CD8-positive, alpha-beta memory T cell (primary cell): ENCODE measurements at regions not wholly inside any gene's neighbourhood (a gene's known extent, or its start where the extent isn't known, plus 50 kb on each side); places are given as distances from the start of the nearest gene placed in this dataset.

ENCODE experiments used
- CTCF ChIA-PET: fragments of 350-600 bp; sonication (Branson Sonifier 250); formaldehyde crosslinking; loops from one replicate; lab custom pipeline; 2021; ENCODE audit warnings: antibody characterized with exemption; lab: Charles Lee
- POLR2A ChIA-PET: fragments of 350-600 bp; sonication (Branson Sonifier 250); formaldehyde crosslinking; loops from one replicate; lab custom pipeline; 2021; ENCODE audit warnings: antibody characterized with exemption; lab: Charles Lee
- DNase-seq, 5 donors: peaks; one replicate each; pipeline versions ENCODE4 v3.0.0 to v3.0.0-alpha.2; 2020 to 2022; ENCODE audit warnings: mixed read lengths in 1 of 5
- H3K27ac ChIP-seq: one replicate; pipeline ENCODE4 v1.7.0; 2013; ENCODE audit warnings: low read depth, mild to moderate bottlenecking, low read length, moderate library complexity
- H3K27me3 ChIP-seq: 2 replicates; pipeline ENCODE4 v1.7.0; 2013; ENCODE audit warnings: low read length, mild to moderate bottlenecking; ENCODE audit not compliant: insufficient read depth, poor library complexity, severe bottlenecking
- H3K36me3 ChIP-seq: 2 replicates; pipeline ENCODE4 v1.7.0; 2013; ENCODE audit warnings: mild to moderate bottlenecking, low read length, moderate library complexity; ENCODE audit not compliant: insufficient read depth
- H3K4me1 ChIP-seq: 2 replicates; pipeline ENCODE4 v1.7.0; 2013; ENCODE audit warnings: mild to moderate bottlenecking, low read length, moderate library complexity; ENCODE audit not compliant: insufficient read depth
- H3K4me3 ChIP-seq: 2 replicates; pipeline ENCODE4 v1.7.0; 2013; ENCODE audit warnings: mild to moderate bottlenecking, low read length
- H3K9me3 ChIP-seq: 2 replicates; pipeline ENCODE4 v1.7.0; 2013; ENCODE audit warnings: mild to moderate bottlenecking, low read length
- H3K27ac Mint-ChIP-seq, 8 donors: one replicate each; pipeline ENCODE4 v1.8.0; 2020 to 2021; ENCODE audit warnings: mixed read lengths in 8 of 8, mild to moderate bottlenecking in 6 of 8, inconsistent platforms in 3 of 8, moderate library complexity in 3 of 8
- H3K27me3 Mint-ChIP-seq, 2 donors: one replicate each; pipeline ENCODE4 v1.8.0; 2020 to 2021; ENCODE audit warnings: mixed read lengths in 2 of 2, mild to moderate bottlenecking in 1 of 2, moderate library complexity in 1 of 2
- H3K36me3 Mint-ChIP-seq, 3 donors: one replicate each; pipeline ENCODE4 v1.8.0; 2020 to 2021; ENCODE audit warnings: mixed read lengths in 3 of 3, inconsistent platforms in 1 of 3, mild to moderate bottlenecking in 1 of 3
- H3K4me1 Mint-ChIP-seq, 3 donors: one replicate each; pipeline ENCODE4 v1.8.0; 2020 to 2021; ENCODE audit warnings: mixed read lengths in 3 of 3, inconsistent platforms in 1 of 3, mild to moderate bottlenecking in 1 of 3
- H3K4me3 Mint-ChIP-seq, 7 donors: one replicate each; pipeline ENCODE4 v1.8.0; 2020 to 2021; ENCODE audit warnings: mixed read lengths in 7 of 7, mild to moderate bottlenecking in 6 of 7, moderate library complexity in 4 of 7, inconsistent platforms in 2 of 7
- H3K9me3 Mint-ChIP-seq, 5 donors: one replicate each; pipeline ENCODE4 v1.8.0; 2020 to 2022; ENCODE audit warnings: mixed read lengths in 5 of 5, mild to moderate bottlenecking in 3 of 5, moderate library complexity in 2 of 5, inconsistent platforms in 1 of 5

DNA sequence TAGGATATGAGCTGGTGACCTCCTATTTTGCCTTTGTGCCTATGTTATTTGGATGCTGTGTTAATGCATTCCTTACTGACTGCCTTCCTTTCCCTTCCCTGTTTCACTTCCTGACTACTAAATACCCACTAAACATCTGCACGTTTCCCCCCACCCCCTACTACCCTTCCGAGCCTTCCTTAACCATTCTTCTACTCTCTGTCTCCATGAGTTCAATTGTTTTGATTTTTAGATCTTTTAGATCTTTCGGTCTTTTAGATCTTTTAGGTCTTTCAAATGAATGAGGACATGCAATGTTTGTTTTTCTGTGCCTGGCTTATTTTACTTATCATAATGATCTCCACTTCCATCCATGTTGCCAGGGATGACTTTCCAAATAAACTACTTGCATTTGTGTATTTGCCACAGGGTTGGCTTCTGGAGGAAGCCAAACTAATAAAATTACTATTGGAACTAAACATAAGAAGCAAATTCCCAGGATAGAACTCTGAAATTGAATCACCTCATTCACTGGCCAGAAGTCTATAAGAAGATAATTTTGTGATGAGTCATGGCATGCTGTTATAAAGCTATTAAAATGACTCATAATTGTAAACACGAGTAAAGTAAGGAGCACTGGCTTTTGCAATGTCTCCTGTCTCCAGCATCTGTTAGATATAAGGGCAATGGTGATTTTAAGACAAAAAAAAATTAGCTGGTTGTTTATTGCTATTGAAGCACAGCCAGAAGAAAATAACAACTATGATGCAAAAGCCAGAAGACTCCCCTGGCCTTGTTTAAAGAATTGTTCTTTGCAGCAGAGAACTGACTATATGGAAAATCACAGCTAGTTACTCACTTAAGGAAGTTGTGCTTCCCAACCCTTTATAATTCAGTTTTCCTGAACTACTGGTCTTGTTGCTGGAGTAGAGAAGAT lies 586.3 kb downstream of the LRFN5 start:
- no peak overlapping the region for H3K27ac ChIP-seq
- H3K36me3 ChIP-seq = no peaks in the 10 kb centered on the region
- no peak for DNase-seq
- no peak overlapping the region for H3K4me3 Mint-ChIP-seq
- CTCF ChIA-PET = no interaction called here
- no peaks in the 10 kb centered on the region for H3K27me3 ChIP-seq
- H3K4me1 Mint-ChIP-seq = no peaks in the 10 kb centered on the region
- no peaks in the 10 kb centered on the region for H3K36me3 Mint-ChIP-seq
- no peaks in the 10 kb centered on the region for H3K4me1 ChIP-seq
- POLR2A ChIA-PET = no interaction called here
- H3K9me3 ChIP-seq = no peaks in the 10 kb centered on the region
- no peaks in the 10 kb centered on the region for H3K27me3 Mint-ChIP-seq
- H3K4me3 ChIP-seq = no peak overlapping the region
- H3K27ac Mint-ChIP-seq = no peak overlapping the region
- peaks cover 0 to 14% (median 5%) of the 10 kb centered on the region in 5 donors for H3K9me3 Mint-ChIP-seq

DNA sequence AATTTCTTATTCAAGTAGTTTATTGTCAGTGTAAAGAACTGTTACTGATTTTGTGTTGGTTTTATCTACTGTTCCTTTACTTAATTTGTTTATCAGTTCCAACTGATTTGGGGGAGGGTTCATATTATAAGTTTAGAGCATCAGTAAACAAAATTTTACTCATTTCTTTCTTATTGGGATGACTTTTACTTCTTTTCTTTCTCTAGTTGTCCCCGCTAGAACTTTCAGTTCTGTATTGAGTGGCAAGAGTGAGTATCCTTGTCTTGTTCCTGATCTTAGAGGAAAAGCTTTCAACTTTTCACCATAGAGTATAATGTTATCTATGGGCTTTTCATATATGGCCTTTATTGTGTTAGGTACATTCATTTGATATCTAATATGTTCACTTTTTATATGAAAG lies 584.1 kb downstream of the LRFN5 start:
- no peaks in the 10 kb centered on the region for H3K4me1 Mint-ChIP-seq
- no peaks in the 10 kb centered on the region for H3K36me3 Mint-ChIP-seq
- no peak for DNase-seq
- Histone ChIP-seq H3K27me3 (no peaks in the 10 kb centered on the region), H3K36me3 (no peaks in the 10 kb centered on the region), H3K27ac (no peak overlapping the region), H3K9me3 (no peaks in the 10 kb centered on the region), H3K4me3 (no peak overlapping the region), H3K4me1 (no peaks in the 10 kb centered on the region)
- CTCF ChIA-PET = no interaction called here
- peaks cover 0 to 11% (median 7%) of the 10 kb centered on the region in 5 donors for H3K9me3 Mint-ChIP-seq
- no peak overlapping the region for H3K27ac Mint-ChIP-seq
- H3K4me3 Mint-ChIP-seq = no peak overlapping the region
- no peaks in the 10 kb centered on the region for H3K27me3 Mint-ChIP-seq
- POLR2A ChIA-PET = no interaction called here

DNA sequence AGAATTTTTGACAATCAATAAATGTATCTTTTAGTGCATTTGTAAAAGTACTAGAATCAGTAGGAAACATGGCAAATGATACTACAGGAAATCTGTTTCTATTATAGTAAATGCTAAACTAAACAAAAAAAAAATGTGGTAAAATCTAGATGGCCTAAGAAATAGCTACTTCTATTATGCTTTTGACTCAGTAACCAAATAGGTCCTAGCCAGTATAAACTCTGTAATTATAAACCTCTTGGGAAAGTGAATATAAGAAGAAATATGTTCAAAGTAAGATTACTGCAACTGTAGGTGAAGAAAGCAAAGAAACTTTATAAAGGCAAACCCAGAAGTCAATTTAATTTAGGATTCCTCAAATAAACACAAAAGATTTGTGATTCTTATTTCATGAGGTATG lies 581.2 kb downstream of the LRFN5 start:
- H3K4me1 Mint-ChIP-seq = no peaks in the 10 kb centered on the region
- CTCF ChIA-PET = interaction anchor here (1.4 kb wide), 1 partner anchor 27 kb away, joined by 3 read pairs; no protein-coding TSS in a partner anchor
- no peak overlapping the region for H3K27ac ChIP-seq
- H3K36me3 ChIP-seq = no peaks in the 10 kb centered on the region
- H3K4me3 ChIP-seq = no peak overlapping the region
- no peaks in the 10 kb centered on the region for H3K36me3 Mint-ChIP-seq
- H3K27ac Mint-ChIP-seq = no peak overlapping the region
- H3K9me3 Mint-ChIP-seq = peaks cover 0 to 16% (median 5%) of the 10 kb centered on the region in 5 donors
- H3K27me3 Mint-ChIP-seq = no peaks in the 10 kb centered on the region
- no peak for DNase-seq
- H3K4me3 Mint-ChIP-seq = no peak overlapping the region
- POLR2A ChIA-PET = no interaction called here
- no peaks in the 10 kb centered on the region for H3K27me3 ChIP-seq
- H3K9me3 ChIP-seq = no peaks in the 10 kb centered on the region
- H3K4me1 ChIP-seq = no peaks in the 10 kb centered on the region

DNA sequence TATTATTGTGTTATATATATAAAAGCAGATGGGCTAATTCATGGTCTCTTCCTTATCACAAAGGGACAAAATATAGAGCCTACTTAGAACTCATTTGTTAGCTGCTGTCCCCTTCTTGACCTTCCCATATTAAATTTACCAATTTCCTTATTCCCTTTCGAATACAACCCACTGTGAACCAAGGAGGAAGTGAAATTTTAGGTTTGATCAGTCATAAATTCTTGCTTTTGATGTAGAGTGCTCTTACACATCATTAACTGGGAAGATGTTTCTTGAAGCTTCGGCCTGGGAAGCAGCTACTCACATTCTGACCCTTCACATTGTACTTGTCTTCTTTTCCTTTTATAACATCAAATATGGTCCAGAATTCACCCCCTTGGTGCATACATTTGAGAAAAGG lies 579.0 kb downstream of the LRFN5 start:
- H3K36me3 Mint-ChIP-seq = no peaks in the 10 kb centered on the region
- H3K4me3 ChIP-seq = no peak overlapping the region
- no peak overlapping the region for H3K27ac ChIP-seq
- H3K36me3 ChIP-seq = no peaks in the 10 kb centered on the region
- POLR2A ChIA-PET = no interaction called here
- no peak for DNase-seq
- H3K4me1 Mint-ChIP-seq = no peaks in the 10 kb centered on the region
- H3K27ac Mint-ChIP-seq = no peak overlapping the region
- CTCF ChIA-PET = no interaction called here
- no peaks in the 10 kb centered on the region for H3K27me3 Mint-ChIP-seq
- no peak overlapping the region for H3K4me3 Mint-ChIP-seq
- H3K27me3 ChIP-seq = no peaks in the 10 kb centered on the region
- H3K4me1 ChIP-seq = no peaks in the 10 kb centered on the region
- peaks cover 2 to 12% (median 5%) of the 10 kb centered on the region in 5 donors for H3K9me3 Mint-ChIP-seq
- H3K9me3 ChIP-seq = no peaks in the 10 kb centered on the region

DNA sequence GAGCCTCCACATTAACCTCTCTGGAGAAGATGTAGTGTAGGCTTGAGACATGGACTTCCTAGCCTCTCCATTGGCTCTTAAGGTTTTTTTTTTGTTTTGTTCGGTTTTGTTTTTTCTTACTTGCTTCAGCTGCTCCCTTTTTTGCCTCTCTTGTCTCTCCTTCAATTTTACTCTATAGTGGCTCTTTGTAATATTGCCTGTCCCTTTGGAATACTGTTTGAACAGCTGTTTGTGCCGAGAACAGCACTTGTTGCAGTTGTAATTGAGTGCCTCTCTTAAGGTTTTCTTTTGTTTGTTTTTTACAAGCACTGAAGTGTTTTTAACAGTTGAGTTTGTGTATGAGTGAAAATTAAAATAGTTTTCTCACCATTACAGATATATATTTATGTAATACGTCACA lies 567.7 kb downstream of the LRFN5 start:
- no peaks in the 10 kb centered on the region for H3K36me3 Mint-ChIP-seq
- Histone ChIP-seq H3K4me1 (no peaks in the 10 kb centered on the region), H3K9me3 (no peaks in the 10 kb centered on the region), H3K36me3 (no peaks in the 10 kb centered on the region), H3K4me3 (no peak overlapping the region), H3K27ac (no peak overlapping the region), H3K27me3 (no peaks in the 10 kb centered on the region)
- H3K27me3 Mint-ChIP-seq = no peaks in the 10 kb centered on the region
- H3K27ac Mint-ChIP-seq = no peak overlapping the region
- ChIA-PET CTCF (no interaction called here), POLR2A (no interaction called here)
- peaks cover 2 to 14% (median 8%) of the 10 kb centered on the region in 5 donors for H3K9me3 Mint-ChIP-seq
- no peaks in the 10 kb centered on the region for H3K4me1 Mint-ChIP-seq
- DNase-seq = no peak
- H3K4me3 Mint-ChIP-seq = no peak overlapping the region

DNA sequence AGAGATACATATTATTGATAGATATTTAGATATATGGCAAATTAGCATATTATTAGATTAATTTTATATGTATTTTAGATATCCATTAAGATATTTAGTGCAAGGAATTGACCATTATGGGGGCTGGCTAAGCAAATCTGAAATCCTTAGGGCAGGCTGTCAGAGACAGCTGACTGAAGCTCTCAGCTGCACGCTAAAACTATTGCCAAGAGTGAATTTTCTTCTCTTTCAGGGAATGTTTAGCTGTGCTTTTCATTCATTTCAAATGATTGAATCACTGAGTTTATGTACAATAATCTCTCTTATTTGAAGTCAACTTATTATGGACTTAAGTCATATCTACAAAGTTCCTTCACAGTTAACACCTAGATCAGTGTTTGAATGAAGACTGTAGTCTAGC lies 566.5 kb downstream of the LRFN5 start:
- POLR2A ChIA-PET = no interaction called here

DNA sequence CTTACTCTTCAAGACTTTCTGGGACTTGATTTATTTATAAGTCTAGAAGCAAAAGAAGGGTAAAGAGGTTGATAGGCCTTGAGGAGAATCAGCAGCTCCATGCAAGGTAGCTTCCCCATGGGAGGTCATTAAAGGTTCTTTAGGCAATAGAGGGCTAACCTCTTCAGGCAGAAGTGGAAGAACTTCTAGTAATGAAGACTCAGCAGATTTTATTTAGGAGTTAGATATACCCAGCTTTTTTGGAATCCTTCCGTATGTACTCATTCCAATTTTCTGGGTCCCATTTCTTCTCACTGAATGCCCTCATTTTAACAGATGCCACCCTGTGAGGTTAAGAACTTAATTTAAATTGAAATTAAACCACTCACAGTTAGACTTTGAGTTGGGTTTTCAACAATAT lies 565.6 kb downstream of the LRFN5 start:
- Mint-ChIP-seq H3K27me3 (no peaks in the 10 kb centered on the region), H3K4me1 (no peaks in the 10 kb centered on the region), H3K36me3 (no peaks in the 10 kb centered on the region), H3K27ac (no peak overlapping the region), H3K9me3 (peaks cover 9 to 24% (median 18%) of the 10 kb centered on the region in 5 donors), H3K4me3 (no peak overlapping the region)
- Histone ChIP-seq H3K4me1 (no peaks in the 10 kb centered on the region), H3K27ac (no peak overlapping the region), H3K36me3 (no peaks in the 10 kb centered on the region), H3K4me3 (no peak overlapping the region), H3K27me3 (no peaks in the 10 kb centered on the region), H3K9me3 (no peaks in the 10 kb centered on the region)
- CTCF ChIA-PET = no interaction called here
- DNase-seq = no peak
- POLR2A ChIA-PET = no interaction called here

More for the DNA sequence above, 566.5 kb downstream of the LRFN5 start:
- H3K27me3 Mint-ChIP-seq = no peaks in the 10 kb centered on the region
- peaks cover 9 to 18% (median 15%) of the 10 kb centered on the region in 5 donors for H3K9me3 Mint-ChIP-seq
- H3K27me3 ChIP-seq = no peaks in the 10 kb centered on the region
- CTCF ChIA-PET = no interaction called here
- no peaks in the 10 kb centered on the region for H3K9me3 ChIP-seq
- no peak overlapping the region for H3K27ac Mint-ChIP-seq
- H3K4me3 ChIP-seq = no peak overlapping the region
- no peaks in the 10 kb centered on the region for H3K36me3 Mint-ChIP-seq
- no peak overlapping the region for H3K4me3 Mint-ChIP-seq
- H3K36me3 ChIP-seq = no peaks in the 10 kb centered on the region
- no peaks in the 10 kb centered on the region for H3K4me1 Mint-ChIP-seq
- H3K4me1 ChIP-seq = no peaks in the 10 kb centered on the region
- no peak overlapping the region for H3K27ac ChIP-seq
- no peak for DNase-seq

DNA sequence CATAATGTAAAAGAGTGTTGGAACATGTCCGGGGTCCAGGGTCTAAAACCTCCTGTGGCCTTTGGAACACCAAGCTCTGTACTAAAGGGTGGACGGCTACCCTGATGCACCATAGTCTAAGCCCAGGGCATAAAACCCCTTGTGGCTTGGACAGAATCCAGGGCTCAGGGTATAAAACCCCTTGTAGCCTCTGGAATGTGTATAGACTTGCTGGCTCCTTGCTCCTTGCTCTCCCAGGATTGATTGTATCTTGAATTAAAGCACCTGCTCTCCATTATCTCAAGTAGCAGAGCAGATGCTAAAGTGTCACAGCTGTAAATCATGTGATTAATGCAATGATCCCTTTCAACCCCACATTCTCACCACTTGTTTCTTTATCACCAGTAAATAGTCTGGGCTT lies 556.5 kb downstream of the LRFN5 start:
- H3K27ac Mint-ChIP-seq = no peak overlapping the region
- Histone ChIP-seq H3K4me3 (no peak overlapping the region), H3K27me3 (no peaks in the 10 kb centered on the region), H3K36me3 (no peaks in the 10 kb centered on the region), H3K4me1 (no peaks in the 10 kb centered on the region), H3K9me3 (no peaks in the 10 kb centered on the region), H3K27ac (no peak overlapping the region)
- H3K36me3 Mint-ChIP-seq = no peaks in the 10 kb centered on the region
- CTCF ChIA-PET = no interaction called here
- no peak for DNase-seq
- no peaks in the 10 kb centered on the region for H3K27me3 Mint-ChIP-seq
- H3K4me1 Mint-ChIP-seq = no peaks in the 10 kb centered on the region
- H3K4me3 Mint-ChIP-seq = no peak overlapping the region
- peaks cover 3 to 22% (median 17%) of the 10 kb centered on the region in 5 donors for H3K9me3 Mint-ChIP-seq
- POLR2A ChIA-PET = no interaction called here
